ENCODE measurements at regions not wholly inside any gene's neighbourhood (a gene's known extent, or its start where the extent isn't known, plus 50 kb on each side); places are given as distances from the start of the nearest gene placed in this dataset.

DNA sequence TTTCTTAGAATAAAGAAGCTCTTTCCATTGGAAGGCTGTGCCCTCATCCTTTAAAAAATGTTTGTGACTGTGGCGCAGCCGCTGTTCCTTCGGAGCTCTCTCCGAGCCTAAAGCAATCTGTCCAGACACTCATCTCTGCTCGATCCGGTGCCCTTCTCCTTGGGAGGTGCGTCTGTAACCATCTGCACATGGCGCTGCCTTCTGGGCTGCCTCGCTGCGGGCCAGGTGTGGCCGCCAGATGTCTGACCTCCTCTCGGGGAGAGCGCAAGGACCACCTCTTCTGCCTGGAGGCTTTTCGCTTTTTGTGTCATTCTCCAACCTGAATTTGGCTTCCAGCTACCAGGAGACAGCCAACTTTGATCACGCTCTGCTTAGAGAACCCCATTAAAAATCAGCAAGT lies 153.4 kb upstream of the PTCH1 start:
- no peak for DNase-seq (ENCODE audit: low read depth)

DNA sequence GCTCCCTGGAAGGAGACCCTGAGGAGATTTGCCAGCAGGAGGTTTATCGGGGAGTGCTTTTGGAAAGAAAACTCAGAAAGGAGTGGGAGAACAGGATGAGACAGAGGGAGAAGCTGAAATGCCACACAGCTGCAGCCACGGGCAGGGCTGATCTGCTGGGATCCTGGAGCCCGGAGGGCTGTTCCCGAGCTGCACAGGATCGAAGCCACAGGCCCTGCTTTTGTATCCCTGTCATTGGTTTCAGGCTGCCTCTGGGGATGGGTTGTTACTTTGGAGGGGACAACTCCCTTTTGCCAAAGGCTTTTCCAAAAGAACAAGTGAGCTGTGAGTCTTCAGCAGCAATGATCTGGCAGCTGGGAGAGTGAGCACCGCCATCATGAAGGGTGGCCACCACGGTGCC lies 152.5 kb upstream of the PTCH1 start:
- DNase-seq (ENCODE audit: low read depth) = no peak

DNA sequence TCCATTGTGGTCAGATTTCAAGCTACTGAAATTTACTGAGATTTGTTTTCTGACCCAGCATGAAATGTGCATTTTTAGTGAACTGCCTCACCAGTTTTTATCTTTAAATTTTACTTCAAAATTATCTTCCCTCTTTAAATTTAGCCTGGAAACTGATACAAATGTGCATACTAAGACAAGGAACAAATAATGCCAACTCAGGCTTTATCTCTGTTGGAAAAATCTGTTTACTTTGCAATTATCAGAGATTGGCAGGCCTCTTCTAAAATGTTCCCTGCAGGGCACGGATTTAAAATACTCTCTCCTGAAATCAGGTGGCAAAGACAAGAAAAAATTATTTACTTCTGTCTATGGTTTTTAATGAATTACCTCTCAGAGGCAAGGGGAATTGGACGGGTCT lies 151.0 kb upstream of the PTCH1 start:
- no peak for DNase-seq (ENCODE audit: low read depth)

DNA sequence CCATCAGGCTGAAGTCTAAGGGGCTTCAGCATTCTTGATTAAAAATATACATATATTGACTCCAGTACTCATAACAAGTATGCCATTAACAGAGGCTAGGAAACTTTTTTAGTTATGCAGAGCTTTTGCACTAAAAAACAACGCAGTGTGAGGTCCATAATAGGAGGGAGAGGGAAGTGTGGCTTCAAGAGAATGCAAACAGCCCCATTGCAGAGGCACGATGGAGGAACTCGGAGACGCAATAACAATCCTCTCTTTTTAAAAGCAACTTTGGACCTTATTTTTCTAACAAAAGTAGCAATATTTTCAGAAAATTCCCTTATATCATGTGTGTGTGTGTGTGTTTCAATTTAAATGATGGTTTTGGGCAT lies 150.0 kb upstream of the PTCH1 start:
- DNase-seq (ENCODE audit: low read depth) = no peak

DNA sequence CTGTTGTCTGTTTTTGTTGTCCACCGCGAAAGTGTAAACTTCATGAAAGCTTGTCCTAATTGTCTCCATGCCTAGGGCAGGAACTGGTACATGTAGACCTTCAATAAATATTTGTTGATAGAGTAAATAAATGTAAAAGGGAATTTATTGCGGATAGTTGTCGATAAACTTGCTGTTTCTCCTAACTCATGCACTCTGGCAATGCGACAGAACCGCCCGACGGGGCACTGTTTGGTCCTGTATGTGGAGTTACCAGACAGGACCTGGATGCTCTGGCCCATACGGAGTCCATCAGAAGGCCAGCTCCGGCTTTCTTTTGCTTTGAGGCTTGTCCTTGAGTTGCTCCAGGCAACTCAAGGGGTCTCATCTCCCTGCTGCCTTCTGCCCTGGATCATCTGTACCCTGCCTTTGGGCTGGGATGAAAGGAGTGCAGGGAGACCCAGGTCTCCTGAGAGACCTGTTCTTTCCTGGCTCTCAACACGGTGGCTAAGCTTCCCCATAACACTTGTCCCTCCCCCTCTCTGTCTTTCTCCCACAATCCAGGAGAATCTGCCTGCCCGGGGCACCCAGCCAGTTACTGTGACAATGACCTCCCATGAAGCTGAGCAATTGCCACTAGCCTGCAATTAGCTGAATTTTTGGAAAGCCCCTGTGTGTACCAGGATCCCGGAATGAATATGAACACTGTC lies 149.5 kb upstream of the PTCH1 start:
- DNase-seq (ENCODE audit: low read depth) = no peak

DNA sequence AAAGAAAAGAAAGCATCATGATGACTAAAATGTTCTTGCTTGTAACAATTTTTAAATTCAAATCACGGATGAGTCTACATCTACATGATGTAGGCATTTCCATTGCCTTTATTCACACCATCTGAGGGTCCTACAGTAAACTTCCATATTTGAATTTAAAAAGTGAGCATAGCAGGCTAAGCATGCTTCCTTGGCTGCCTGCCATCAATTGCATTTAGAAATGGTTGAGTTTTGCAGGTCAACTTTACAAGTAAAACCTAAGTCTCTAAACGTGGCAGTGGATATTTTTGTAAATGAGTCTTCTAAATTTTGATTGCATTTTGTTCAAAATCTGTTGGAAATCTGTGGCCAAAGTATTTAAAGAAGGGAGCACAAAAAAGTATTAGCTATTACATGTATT lies 136.5 kb upstream of the PTCH1 start:
- DNase-seq (ENCODE audit: low read depth) = no peak

DNA sequence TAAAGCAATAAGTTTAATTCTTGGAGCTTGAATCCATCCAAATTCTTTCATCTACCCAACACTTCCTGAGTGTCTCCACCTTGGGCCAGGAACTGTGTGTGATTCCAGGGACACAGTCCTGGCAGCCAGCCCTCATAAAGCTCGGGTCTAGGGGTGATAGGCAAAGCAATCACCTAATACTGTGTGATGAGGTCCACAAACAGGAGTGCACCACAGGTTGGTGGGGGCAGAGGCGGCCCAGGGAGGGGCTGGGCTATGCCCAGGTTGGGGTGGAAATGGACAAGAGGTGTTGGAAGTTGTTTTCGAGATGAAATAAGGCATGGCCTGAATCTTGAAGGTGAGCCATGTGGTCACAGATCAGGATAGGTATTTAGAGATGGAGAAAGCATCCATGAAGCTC lies 133.9 kb upstream of the PTCH1 start:
- DNase-seq (ENCODE audit: low read depth) = no peak

DNA sequence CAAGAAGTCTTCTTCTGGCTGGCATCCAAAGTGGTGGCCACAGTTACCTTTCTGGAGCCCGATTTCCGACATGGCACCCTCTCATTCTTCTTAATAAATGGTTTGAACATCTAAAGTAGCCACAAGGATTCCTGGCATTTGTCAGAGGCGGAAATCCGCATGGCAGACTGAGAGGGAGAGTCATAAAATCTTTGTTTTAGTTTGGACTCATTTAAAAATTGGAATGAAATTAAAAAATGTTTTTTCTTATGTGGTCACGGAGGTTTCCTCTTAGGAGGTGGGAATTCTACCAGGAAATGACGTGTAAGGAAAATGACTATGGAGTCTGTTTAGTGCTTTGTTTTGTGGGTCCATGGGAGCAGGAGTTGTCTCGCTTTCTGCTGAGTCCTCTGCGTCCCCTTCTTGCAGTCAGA lies 133.0 kb upstream of the PTCH1 start:
- no peak for DNase-seq (ENCODE audit: low read depth)

DNA sequence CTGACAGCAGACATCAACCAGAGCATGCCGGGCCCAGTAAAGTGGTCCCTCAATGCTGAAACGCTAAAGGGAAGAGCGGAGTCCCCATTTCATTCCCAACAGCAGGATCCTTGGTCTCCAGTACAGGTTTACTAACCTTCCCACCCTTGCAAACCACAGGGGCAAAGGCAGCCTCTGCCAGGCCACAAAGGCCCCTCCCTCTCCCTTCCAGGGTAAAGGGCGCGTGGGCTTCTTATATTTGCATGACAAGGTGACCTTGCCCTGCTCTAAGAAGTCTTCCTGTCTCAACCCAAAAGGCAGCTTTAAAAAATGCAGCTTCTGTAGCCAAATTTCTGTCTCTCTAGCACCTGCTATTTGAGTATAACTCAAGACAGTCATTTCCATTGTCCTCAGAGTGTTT lies 131.5 kb upstream of the PTCH1 start:
- no peak for DNase-seq (ENCODE audit: low read depth)

DNA sequence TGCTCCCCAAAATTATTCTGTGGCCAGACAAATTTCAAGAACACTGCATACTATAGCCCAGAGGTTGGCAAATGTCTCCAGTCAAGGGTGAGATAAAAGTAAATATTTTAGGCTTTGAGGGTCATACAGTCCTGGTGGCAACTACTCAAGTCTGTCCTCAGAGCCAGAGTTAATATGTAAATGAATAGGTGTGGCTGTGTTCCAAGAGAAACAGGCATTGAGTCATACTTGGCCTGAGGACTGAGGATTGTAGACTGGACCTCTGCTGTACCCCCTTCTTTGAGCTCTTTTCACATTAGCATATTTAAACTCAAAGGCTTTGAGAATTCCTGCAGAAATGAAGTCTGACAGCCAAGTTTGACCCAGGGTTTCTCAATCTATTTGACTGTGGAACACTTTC lies 129.2 kb upstream of the PTCH1 start:
- DNase-seq (ENCODE audit: low read depth) = no peak

DNA sequence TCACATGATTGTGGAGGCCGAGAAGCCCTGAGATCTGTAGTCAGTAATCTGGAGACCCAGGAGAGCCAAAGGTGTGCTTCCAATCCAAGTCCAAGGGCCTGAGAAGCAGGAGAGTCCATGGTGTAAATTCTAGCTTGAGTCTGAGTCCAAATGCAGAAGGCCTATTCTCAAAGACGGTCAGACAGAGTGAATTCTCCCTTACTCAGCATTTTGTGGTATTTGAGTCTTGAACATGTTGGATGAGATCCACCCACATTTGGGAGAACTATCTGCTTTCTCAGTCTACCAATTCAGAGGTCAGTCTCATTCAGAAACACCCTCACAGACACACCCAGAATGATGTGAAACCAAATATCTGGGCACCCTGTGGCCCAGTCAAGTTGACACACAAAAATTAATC lies 128.8 kb upstream of the PTCH1 start:
- DNase-seq (ENCODE audit: low read depth) = no peak

DNA sequence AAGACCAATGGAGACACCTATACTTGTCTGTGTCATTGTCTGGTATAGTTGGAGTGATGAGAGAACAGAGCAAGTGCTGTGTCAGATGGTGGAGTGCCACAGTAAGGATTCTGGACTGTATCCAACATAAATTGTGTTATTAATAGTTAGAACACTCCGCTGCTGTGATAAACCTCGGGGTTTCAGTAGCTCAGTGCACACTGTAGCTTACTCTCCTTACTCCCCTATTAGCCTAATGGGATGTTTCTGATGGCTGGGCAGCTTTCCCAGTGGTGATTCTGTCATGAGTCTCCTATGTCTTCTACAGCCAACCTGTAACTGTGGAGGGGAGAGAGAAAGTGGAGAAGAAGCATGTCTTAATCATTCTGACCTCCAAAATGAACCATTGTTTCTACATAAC lies 127.6 kb upstream of the PTCH1 start:
- no peak for DNase-seq (ENCODE audit: low read depth)

DNA sequence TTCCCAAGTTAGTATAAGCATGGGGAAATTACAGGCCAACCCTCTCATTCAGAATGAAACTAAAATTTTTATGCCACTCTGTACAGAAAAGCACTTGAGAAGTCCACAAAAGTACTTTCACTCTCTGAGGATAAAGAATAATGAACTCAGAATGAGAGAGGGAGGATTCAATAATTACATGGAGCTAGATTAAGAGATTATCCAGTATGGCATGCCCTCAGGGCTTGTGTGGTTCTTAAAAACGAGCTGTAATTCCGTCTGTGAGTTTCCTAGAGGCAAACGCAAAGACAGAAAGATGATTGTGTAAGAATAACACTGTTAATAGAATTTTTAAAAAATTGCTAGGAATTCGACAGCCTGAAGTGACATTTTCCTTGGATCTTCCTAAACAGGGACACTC lies 126.8 kb upstream of the PTCH1 start:
- DNase-seq (ENCODE audit: low read depth) = no peak

DNA sequence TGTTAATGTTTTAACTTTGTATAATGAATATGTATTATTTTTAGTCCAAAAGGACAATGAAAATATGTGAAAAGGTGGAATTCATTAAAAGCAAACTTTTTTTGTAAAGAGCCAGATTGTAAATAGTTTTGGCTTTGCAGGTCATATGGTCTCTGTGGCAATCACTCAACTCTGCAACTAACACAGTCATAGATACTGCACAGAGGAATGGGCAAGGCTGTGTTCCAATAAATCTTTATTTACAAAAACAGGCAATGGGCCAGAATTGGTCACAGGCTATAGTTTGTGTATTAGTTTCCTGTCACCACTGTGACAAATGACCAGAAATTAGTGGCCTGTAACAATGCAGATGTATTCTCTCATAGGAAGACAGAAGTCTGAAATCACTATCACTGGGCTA lies 125.4 kb upstream of the PTCH1 start:
- no peak for DNase-seq (ENCODE audit: low read depth)

DNA sequence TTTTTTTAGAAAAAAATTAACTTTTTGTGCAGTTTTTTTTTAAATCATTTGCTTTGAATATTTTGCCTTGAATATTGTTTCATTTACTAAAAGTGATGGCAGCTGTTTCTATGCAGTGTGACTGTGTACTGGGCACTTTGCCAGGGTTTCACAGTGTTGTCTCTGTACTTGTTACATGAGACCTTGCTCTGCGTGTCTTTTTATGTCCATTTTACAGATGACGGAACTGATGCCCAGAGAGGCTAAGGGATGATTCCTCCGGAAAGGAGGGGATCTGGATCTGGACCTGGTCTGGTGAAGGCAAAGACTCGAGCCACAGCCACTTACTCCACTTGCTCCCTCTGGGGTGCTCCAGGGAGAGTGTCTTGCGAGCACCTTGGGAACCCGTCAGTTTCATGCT lies 124.8 kb upstream of the PTCH1 start:
- DNase-seq (ENCODE audit: low read depth) = no peak

DNA sequence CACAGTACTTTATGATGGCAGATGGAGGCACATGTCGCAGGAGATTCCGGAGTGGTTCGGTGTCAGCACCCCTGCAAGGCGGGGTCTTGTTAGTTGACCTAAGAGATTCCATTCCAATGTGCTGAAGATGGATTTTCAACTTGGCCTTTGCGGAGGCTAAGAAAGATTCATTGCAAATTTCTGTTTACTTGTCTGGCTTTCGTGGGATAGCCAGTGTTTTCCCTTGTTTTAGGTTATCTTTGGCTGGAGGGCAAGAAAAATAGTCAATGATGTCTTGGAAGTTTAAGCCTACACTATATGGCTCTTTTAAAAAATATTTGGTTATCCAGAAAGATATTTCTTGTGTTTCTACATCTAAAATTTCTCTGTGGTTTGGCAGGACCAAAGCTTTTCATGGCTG lies 123.6 kb upstream of the PTCH1 start:
- DNase-seq (ENCODE audit: low read depth) = no peak

DNA sequence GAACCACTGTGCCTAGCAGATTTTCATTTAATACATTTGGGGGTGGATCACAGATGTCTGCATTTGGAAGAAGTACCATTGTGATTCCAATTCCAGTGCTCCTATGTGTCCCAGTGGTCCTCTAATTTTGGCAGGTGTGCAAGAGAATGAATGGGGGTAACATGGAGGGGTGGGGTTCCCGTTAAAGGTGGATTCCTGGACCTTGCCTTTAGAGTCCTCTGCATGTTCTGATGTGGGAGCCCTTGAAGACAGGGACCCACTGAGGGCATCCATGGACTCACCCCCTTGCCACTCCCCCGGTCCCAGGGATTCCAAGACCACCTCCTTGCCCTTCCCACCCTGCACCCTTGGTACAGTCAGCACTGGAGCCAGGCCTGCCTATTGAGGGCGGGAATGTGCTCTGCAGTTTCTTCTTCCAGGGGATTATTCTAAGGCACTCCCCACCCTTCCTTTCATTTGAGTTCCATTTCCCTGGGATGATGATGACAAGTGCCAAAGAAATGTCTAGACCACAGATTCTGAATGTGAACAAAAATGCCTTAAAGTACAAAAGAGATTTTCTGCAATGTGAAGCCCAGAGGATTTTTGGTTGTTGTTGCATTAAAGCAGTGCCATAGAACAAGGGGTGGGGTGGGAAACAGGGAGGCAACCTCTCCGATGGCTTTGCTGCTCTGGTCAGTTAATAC lies 119.4 kb upstream of the PTCH1 start:
- no peak for DNase-seq (ENCODE audit: low read depth)

DNA sequence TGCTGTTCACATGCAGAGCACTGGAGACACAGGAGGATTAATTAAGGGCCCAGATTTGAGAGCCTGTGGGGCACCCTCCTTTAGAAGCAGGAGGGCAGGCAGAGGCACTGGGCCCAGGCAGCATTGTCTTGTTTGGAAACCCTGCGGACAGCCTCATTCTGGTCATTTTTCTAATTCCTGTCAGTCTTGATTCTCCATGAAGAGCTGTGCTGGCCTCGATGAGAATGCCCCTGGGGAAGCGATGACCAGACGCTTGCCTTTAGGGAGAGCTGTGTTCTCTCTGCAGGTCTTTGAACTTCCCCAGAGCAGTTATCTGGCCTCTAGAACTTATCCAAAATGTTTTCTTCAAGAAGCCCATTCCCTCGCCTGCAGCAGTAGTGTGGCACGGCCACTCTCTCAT lies 117.8 kb upstream of the PTCH1 start:
- no peak for DNase-seq (ENCODE audit: low read depth)

DNA sequence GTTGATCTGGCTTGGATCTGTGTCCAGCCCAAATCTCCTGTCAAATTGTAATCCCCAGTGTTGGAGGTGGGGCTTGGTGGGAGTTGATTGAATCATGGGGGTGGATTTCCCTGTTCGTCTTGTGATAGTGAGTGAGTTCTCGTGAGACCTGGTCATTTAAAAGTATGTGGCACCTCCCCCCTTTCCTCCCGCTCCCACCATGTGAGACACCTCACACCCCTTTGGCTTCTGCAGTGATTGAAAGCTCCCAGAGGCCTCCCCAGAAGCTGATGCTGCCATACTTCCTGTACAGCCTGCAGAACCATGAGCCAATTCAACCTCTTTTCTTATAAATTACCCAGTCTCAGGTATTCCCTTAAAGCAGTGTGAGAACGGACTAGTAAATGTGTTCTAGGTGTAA lies 117.3 kb upstream of the PTCH1 start:
- DNase-seq (ENCODE audit: low read depth) = no peak

DNA sequence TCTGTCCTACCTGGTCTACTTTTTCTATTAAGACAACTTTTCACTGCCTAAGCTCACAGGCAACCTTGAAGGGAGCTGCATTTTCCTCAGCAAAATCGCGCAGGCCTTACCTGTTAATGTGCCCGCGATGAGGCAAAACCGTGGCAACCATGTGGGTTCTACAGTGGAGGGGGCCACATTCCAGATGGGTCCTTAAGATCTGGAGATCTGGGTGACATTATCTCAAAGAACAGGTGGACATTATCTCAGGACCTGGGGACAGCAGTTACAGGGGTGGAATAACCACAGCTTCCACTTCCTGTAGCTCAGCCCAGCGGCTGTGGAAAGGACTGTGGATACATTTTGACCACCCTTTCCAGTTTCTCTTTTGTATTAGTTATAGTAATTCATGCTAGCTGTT lies 112.8 kb upstream of the PTCH1 start:
- DNase-seq (ENCODE audit: low read depth) = no peak

DNA sequence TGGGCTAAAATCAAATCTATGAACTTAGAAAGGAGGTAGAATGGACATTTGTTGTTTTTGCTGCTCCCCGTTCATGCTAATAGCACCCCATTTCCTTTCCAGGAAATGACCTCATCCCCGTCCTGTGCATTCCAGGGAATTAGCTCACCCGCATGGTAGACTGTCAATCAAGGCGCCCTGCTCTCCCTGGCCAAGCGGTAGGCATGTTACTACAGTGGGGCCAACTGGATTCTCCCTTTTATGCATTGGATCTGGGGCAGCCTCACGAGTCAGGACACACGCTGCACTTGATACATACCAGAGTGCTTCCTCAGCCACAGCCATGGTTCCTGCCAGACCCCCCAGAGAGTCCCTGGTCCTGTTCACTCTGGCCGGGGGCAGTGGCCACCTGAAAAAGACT lies 111.0 kb upstream of the PTCH1 start:
- DNase-seq (ENCODE audit: low read depth) = no peak

DNA sequence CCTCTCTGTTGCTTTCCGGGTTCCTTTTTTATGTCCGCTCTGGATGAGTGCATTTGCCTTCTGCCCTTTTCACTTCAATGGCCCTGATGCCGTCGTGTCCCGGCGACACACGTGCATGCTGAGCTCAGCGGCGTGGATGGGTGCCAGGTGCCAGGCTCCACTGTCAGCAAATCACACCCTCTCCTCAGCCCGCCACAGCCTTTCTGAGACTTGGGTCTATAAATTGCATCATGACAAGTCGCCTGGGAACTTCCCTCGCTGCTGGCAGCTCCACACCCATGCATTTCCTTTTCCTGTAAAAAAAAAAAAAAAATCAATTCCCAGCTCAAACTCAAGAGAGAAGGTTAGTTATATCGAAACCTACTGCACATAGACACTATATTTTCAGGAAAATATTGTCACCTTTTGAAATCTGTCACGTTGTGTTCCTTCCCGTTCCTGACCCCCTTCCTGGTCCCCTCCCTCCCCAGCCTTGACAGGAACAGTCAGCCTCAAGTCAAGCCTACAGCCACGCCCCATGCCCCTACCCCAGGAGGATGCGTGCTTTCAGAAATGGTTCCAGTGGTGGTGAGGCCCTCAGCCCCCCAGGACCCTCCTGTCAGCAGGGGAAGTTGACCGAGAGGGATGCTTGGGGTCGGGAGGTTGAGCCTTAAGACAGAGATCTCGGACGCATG lies 110.3 kb upstream of the PTCH1 start:
- DNase-seq (ENCODE audit: low read depth) = no peak

DNA sequence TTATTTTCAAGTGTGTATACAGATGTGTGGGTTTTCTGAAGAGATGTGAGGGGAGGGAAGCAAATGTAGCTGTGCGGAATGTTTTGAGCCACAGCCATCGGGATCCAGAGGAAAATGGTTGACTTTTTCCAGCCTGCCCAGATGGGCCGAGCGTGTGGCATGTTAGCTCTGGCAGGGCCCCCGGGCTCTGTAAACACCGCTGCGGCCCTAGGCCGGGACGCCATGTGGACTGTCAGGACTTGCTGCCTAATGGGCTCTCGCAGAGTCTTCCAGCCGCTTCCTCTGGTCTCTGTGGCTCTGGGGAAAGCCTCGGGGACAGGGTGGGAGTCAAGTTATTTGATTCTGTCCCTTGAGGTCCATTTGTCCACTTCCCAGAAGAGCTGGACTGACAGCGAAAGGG lies 109.6 kb upstream of the PTCH1 start:
- DNase-seq (ENCODE audit: low read depth) = no peak

DNA sequence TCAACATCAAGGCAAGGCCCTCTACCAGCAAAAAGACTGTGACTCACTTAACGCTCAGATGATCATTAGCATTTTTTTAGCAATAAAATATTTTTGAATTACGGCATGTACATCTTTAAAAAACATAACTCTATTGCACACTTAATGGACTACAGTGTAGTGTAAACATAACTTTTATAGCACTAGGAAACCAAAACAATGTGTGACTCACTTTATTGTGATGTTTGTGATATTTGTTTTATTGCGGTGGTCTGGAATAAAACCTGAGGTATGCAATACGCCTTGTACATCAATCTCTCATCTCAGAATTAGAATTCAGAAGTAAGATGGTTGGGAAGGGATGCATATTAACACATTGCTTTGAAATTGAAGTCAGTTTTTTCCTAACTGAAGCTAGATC lies 106.9 kb upstream of the PTCH1 start:
- DNase-seq (ENCODE audit: low read depth) = no peak

All from forelimb muscle (tissue), 1 donor.